ENCODE measurements at regions not wholly inside any gene's neighbourhood (a gene's known extent, or its start where the extent isn't known, plus 50 kb on each side); places are given as distances from the start of the nearest gene placed in this dataset.

- TF ChIP-seq EZH2 (IDR thresholded peaks at IDR 0.05; ENCODE audit: borderline replicate concordance, low read length), result no peak
- TF ChIP-seq, protein P1, sequence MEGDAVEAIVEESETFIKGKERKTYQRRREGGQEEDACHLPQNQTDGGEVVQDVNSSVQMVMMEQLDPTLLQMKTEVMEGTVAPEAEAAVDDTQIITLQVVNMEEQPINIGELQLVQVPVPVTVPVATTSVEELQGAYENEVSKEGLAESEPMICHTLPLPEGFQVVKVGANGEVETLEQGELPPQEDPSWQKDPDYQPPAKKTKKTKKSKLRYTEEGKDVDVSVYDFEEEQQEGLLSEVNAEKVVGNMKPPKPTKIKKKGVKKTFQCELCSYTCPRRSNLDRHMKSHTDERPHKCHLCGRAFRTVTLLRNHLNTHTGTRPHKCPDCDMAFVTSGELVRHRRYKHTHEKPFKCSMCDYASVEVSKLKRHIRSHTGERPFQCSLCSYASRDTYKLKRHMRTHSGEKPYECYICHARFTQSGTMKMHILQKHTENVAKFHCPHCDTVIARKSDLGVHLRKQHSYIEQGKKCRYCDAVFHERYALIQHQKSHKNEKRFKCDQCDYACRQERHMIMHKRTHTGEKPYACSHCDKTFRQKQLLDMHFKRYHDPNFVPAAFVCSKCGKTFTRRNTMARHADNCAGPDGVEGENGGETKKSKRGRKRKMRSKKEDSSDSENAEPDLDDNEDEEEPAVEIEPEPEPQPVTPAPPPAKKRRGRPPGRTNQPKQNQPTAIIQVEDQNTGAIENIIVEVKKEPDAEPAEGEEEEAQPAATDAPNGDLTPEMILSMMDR (IDR thresholded peaks at IDR 0.05; ENCODE audit: low read length), result no peak
- Histone ChIP-seq H3K27me3 (ENCODE audit: insufficient read depth, low read length) (no peaks in the 10 kb centered on the region), H2AFZ (ENCODE audit: low read length) (no peak overlapping the region)
These were observed 1559.0 kb upstream of the SLC10A2 start for GRCh38 chr13:104625201-104625600.

GRCh38 chr13:104616990-104617389, 1550.8 kb upstream of the SLC10A2 start:
- TF ChIP-seq, protein P1 (IDR thresholded peaks at IDR 0.05; ENCODE audit: low read length), result no peak
- TF ChIP-seq EZH2 (IDR thresholded peaks at IDR 0.05; ENCODE audit: borderline replicate concordance, low read length), result no peak
- no peaks in the 10 kb centered on the region for H3K27me3 ChIP-seq (ENCODE audit: insufficient read depth, low read length)
- no peak overlapping the region for H3K4me3 ChIP-seq (ENCODE audit: low read depth, low read length, poor library complexity, severe bottlenecking)
- no peaks in the 10 kb centered on the region for H3K36me3 ChIP-seq (ENCODE audit: insufficient read depth, low read length)
- H3K9me3 ChIP-seq (ENCODE audit: low read length), result no peaks in the 10 kb centered on the region
- no peaks in the 10 kb centered on the region for H4K20me1 ChIP-seq (ENCODE audit: insufficient read depth, low read length)
- no peak overlapping the region for H2AFZ ChIP-seq (ENCODE audit: low read length)
- H3K9me2 ChIP-seq (ENCODE audit: low read depth, low read length), result no peaks in the 10 kb centered on the region
- no peaks in the 10 kb centered on the region for H3F3A ChIP-seq (ENCODE audit: insufficient read depth, low read length)
- H3K4me1 ChIP-seq (ENCODE audit: insufficient read depth, low read length, severe bottlenecking), result no peaks in the 10 kb centered on the region
- H3K27ac ChIP-seq (ENCODE audit: low read depth, low read length, poor library complexity, severe bottlenecking), result no peak overlapping the region
- no peaks in the 10 kb centered on the region for H3K79me2 ChIP-seq (ENCODE audit: insufficient read depth, low read length)
- no peak overlapping the region for H3K4me2 ChIP-seq (ENCODE audit: low read length)
- no peak overlapping the region for H3K9ac ChIP-seq (ENCODE audit: low read length)

More at GRCh38 chr13:104625201-104625600, 1559.0 kb upstream of the SLC10A2 start:
- H3K9me2 ChIP-seq (ENCODE audit: low read depth, low read length), result no peaks in the 10 kb centered on the region; the same call in 1 of the 2 replicates
- no peaks in the 10 kb centered on the region for H4K20me1 ChIP-seq (ENCODE audit: insufficient read depth, low read length)
- no peak overlapping the region for H3K4me3 ChIP-seq (ENCODE audit: low read depth, low read length, poor library complexity, severe bottlenecking)
- H3K79me2 ChIP-seq (ENCODE audit: insufficient read depth, low read length), result no peaks in the 10 kb centered on the region
- no peaks in the 10 kb centered on the region for H3F3A ChIP-seq (ENCODE audit: insufficient read depth, low read length)
- no peaks in the 10 kb centered on the region for H3K36me3 ChIP-seq (ENCODE audit: insufficient read depth, low read length)
- H3K4me2 ChIP-seq (ENCODE audit: low read length), result no peak overlapping the region
- no peaks in the 10 kb centered on the region for H3K4me1 ChIP-seq (ENCODE audit: insufficient read depth, low read length, severe bottlenecking)
- H3K9ac ChIP-seq (ENCODE audit: low read length), result no peak overlapping the region
- no peak overlapping the region for H3K27ac ChIP-seq (ENCODE audit: low read depth, low read length, poor library complexity, severe bottlenecking)
- H3K9me3 ChIP-seq (ENCODE audit: low read length), result no peaks in the 10 kb centered on the region

GRCh38 chr13:104614361-104615145, 1548.3 kb upstream of the SLC10A2 start:
- Histone ChIP-seq H3K9ac (ENCODE audit: low read length) (no peak overlapping the region), H3K4me1 (ENCODE audit: insufficient read depth, low read length, severe bottlenecking) (no peaks in the 10 kb centered on the region), H3K4me3 (ENCODE audit: low read depth, low read length, poor library complexity, severe bottlenecking) (no peak overlapping the region), H2AFZ (ENCODE audit: low read length) (no peak overlapping the region), H3K9me2 (ENCODE audit: low read depth, low read length) (no peaks in the 10 kb centered on the region), H3F3A (ENCODE audit: insufficient read depth, low read length) (no peaks in the 10 kb centered on the region), H3K27ac (ENCODE audit: low read depth, low read length, poor library complexity, severe bottlenecking) (no peak overlapping the region), H4K20me1 (ENCODE audit: insufficient read depth, low read length) (no peaks in the 10 kb centered on the region), H3K4me2 (ENCODE audit: low read length) (no peak overlapping the region), H3K79me2 (ENCODE audit: insufficient read depth, low read length) (no peaks in the 10 kb centered on the region), H3K36me3 (ENCODE audit: insufficient read depth, low read length) (no peaks in the 10 kb centered on the region), H3K27me3 (ENCODE audit: insufficient read depth, low read length) (no peaks in the 10 kb centered on the region), H3K9me3 (ENCODE audit: low read length) (no peaks in the 10 kb centered on the region)
- TF ChIP-seq, protein P1 (IDR thresholded peaks at IDR 0.05; ENCODE audit: low read length), result no peak
- no peak for TF ChIP-seq EZH2 (IDR thresholded peaks at IDR 0.05; ENCODE audit: borderline replicate concordance, low read length)
